Suppressor macrophage treated with lipopolysaccharide for 4 hours (primary cell): ENCODE measurements at regions not wholly inside any gene's neighbourhood (a gene's known extent, or its start where the extent isn't known, plus 50 kb on each side); places are given as distances from the start of the nearest gene placed in this dataset.

Experiments
- DNase-seq: peaks from one replicate; pipeline ENCODE4 v3.0.0-alpha.2; 2020

GRCh38 chr1:223445402-223445801 lies 52.2 kb downstream of the CCDC185 start:
- DNase-seq = no peak

- DNase-seq = no peak
Measured at GRCh38 chr1:223453902-223454301, 60.7 kb downstream of the CCDC185 start.

DNA sequence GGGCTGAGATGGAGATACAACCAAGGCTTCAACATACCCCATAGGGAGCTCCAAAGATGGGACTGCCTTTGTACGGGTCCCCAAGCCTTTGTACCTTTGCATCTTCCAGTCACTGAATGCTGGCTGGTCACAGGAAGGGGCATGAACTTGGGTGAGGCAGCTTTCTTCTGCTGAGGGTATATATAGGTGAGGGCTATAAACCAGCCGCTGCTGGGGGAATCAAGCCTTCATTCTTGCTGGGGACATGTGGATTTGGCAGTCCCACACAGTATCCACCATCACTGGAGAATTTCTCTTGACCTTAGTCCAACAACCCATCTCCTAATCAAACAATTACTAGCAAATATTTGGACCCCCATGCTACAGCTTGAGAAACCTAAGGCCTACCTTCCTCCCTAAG lies 61.7 kb downstream of the CCDC185 start:
- DNase-seq = no peak

GRCh38 chr1:223455470-223455869 lies 62.3 kb downstream of the CCDC185 start:
- no peak for DNase-seq

DNA sequence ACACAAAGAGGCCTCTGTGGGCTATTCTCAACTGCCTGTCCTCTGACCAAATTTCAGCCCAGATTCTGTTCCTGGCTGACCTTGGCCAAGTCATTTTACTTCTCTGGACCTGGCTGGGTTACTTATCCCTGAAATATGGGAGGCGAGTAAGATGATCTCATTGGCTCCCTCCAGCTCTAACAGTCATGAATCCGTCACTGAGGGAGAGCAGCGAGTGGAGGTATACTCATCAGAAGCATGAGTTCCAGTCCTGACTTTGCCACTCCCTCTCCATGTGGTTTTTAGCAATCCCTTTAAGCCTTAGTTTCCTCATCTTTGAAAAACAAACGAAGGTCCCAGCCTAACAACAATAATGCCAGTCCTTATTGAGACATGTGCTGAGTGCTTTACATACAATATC lies 63.5 kb downstream of the CCDC185 start:
- DNase-seq = no peak

GRCh38 chr1:223460566-223461189 lies 67.5 kb downstream of the CCDC185 start:
- DNase-seq = no peak

GRCh38 chr1:223462047-223462630 lies 68.9 kb downstream of the CCDC185 start:
- no peak for DNase-seq

GRCh38 chr1:223462866-223463404 lies 69.7 kb downstream of the CCDC185 start:
- DNase-seq = no peak

DNA sequence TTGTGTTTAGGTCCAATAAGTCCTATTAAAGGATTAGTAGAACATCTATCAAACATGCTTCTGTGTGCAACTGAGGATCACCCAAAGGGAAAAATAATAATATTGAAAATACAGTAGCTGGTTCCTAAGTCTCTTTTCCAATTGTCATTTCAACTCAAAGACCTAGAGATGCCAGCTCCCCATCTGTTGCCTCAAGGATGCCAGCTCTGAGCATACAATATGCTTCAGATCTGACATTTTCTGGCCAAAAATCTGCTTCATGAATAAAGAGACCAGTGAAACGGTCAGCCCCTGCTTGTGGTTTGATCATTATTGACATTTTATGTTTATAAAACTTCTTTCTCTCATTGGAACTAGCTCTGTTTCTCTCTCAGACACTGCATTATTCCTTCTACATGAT lies 72.9 kb downstream of the CCDC185 start:
- no peak for DNase-seq

- no peak for DNase-seq
Measured at GRCh38 chr1:223471566-223471965, 78.4 kb downstream of the CCDC185 start.

GRCh38 chr1:223472057-223472456 lies 78.8 kb downstream of the CCDC185 start:
- DNase-seq = no peak

GRCh38 chr1:223473601-223474344 lies 80.6 kb downstream of the CCDC185 start:
- no peak for DNase-seq

GRCh38 chr1:223474804-223475203 lies 81.6 kb downstream of the CCDC185 start:
- no peak for DNase-seq

DNA sequence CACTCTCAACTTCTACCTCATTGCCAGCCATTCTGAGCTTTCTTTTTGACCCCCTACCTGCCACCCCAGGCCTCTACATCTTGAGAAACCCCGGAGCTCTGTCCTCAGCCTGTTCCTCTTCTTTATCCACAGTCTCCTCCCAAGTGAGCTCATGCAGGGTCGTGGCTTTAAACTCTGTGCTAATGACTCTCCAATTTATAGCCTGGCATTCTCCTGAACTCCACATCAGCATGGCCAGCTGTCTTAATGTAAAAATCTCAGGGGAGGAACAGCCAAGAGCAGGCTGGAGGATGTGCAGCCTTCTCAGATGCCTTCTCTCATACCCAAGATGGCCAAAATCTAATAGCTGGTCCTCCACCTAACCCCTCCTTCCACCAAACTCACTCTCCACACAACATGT lies 84.2 kb downstream of the CCDC185 start:
- no peak for DNase-seq

- DNase-seq = no peak
Measured at GRCh38 chr1:223478606-223479005, 85.4 kb downstream of the CCDC185 start.

DNA sequence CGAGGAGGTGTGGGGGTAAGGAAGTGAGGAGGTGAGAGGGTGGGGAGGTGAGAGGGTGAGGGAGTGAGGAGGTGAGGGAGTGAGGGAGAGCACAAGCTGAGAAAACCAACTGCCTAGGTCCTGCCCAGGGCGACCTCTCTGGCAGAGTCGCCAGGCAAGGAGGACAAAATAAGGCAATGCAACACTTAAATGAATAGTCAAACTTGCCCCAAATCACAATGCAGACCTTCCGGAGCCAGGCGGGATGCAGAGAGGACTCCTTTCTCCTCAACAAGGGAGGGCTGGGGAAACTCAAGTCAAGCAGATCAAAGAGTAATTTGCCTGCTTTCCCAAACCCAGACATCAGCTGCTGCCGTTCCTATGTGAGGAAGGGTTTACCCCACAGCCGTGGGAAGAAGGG lies 86.0 kb downstream of the CCDC185 start:
- DNase-seq = no peak

DNA sequence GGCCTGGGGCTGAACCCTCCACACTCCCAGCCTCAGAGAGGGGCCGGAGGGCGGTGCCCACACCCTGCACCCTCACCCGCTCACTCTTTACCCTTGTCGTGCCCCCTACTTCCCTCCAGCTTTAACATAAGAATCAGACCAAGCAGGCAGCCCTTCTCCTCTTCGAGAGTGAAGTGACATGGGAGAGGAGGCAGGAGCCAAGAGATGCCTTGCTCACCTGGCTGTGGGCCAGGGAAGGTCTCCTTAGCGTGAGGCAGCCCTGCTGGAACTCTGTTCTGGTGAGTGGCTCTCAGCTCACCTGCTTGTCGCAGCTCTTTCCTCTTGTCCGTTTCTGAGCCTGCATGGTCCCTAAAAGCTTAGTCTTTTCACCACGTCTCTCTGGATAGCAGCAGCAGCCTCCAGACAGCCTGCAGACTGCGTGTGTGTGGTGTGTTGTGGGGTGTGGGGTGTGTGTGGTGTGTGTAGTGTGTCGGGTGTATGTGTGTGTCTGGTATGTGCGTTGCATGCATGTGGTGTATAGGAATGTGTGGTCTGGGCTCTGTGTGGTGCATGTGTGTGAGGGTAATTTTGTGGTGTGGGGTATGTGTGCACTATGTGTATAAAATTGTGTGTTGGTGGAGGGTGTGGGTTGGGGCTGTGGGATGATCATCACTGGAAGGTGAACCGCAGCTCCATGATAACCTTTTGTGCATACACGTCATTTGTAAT lies 86.7 kb downstream of the CCDC185 start:
- no peak for DNase-seq

- no peak for DNase-seq
Measured at GRCh38 chr1:223482132-223482531, 88.9 kb downstream of the CCDC185 start.

DNA sequence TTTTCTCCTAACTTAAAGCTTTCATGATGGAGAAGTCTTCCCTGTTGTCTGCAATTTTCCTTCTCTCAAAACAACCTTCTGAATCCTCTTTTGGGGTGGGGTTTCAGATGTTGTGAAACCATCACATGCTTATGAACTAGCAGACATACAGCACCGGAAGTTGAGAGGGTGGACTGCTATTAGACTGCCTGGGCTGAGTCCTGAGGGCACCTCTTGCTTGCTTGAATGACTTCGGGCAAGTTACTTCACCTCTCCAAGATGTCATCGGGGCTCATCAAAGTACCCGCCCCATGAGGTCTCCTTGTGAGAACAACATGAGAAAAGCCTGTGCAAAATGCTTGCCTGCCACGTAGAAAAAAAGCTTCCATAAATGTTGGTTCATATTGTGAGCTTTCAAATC lies 89.6 kb downstream of the CCDC185 start:
- DNase-seq = peak; percentile 42

DNA sequence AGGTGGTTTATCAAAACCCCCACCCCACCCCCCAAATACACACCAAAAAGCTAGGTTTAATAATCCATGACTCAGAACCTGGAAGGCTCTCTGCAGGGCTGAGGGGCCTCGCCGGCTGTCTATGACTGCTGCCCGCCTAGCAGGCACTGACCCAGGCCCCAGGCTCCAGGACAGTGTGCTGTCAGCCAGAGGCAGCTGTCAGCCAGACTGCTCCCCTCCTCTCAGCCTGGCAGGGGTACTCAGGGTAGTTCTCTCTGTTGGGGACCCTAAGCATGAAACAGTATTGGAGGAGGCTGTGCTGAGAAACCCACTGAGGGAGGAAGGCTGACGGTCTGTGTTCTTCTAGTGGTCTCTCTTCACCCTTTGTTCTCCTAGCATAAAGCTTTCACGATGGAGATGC lies 90.3 kb downstream of the CCDC185 start:
- no peak for DNase-seq

DNA sequence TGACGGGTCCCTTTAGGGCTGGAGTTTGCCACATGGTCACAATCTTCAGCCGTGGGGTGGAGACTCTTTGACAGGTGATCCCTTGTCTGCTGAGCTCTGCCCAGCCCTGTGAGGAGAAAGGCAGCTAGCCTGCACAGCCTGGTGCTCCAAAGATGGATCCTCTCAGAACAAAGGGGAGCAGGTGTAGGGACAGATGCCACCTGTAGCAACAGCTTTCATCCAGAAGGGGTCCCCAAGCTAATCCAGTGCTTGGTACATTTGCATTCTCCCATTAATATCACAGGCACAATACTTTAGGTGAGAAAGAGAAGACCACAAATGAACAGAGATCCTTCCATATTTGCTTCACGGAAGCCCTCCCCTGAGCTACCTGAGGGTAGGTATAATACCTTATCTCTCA lies 93.2 kb downstream of the CCDC185 start:
- DNase-seq = no peak

- no peak for DNase-seq
Measured at GRCh38 chr1:223486932-223487886, 94.0 kb downstream of the CCDC185 start.
